Upper lobe of left lung (tissue), 6 donors: ENCODE measurements at regions not wholly inside any gene's neighbourhood (a gene's known extent, or its start where the extent isn't known, plus 50 kb on each side); places are given as distances from the start of the nearest gene placed in this dataset.

Experiments used
- ATAC-seq, 2 donors: fragments of 200-7000 bp; cut with Tn5 transposase; one replicate each; pipeline ENCODE4 v1.9.1; 2022; ENCODE audit warnings: mild to moderate bottlenecking in 2 of 2, moderate library complexity in 2 of 2; ENCODE audit not compliant: low FRiP score in 2 of 2
- DNase-seq, 2 donors: peaks; one replicate each; pipeline ENCODE4 v3.0.0-alpha.2; 2019 to 2020
- H3K27ac ChIP-seq, 4 donors: fragments of 200-600 bp; sonication (generic); one replicate each; pipeline ENCODE4 v1.5.1; 2016 to 2019
- H3K27me3 ChIP-seq, 4 donors: fragments of 200-600 bp; sonication (generic); one replicate each; pipeline ENCODE4 v1.5.1; 2017 to 2019
- H3K36me3 ChIP-seq, 4 donors: fragments of 200-600 bp; sonication (generic); one replicate each; pipeline ENCODE4 v1.5.1; 2016 to 2019
- H3K4me1 ChIP-seq, 4 donors: fragments of 200-600 bp; sonication (generic); one replicate each; pipeline ENCODE4 v1.5.1; 2018 to 2019
- H3K4me3 ChIP-seq, 4 donors: fragments of 200-600 bp; sonication (generic); one replicate each; pipeline ENCODE4 v1.5.1; 2017 to 2019; ENCODE audit warnings: mild to moderate bottlenecking in 2 of 4, moderate library complexity in 1 of 4
- H3K9me3 ChIP-seq, 4 donors: fragments of 200-600 bp; sonication (generic); one replicate each; pipeline ENCODE4 v1.5.1; 2018 to 2019
- EP300 ChIP-seq, 4 donors: sonication (generic); formaldehyde crosslinking; IDR thresholded peaks; one replicate each; pipeline ENCODE4 v1.5.1; 2017; ENCODE audit warnings: antibody characterized with exemption in 4 of 4, control low read depth in 2 of 4
- POLR2A ChIP-seq, 4 donors: fragments of 450-650 bp; IDR thresholded peaks; one replicate each; pipeline ENCODE4 v1.5.1; 2016 to 2017; ENCODE audit warnings: antibody characterized with exemption in 4 of 4, mild to moderate bottlenecking in 2 of 4
- POLR2AphosphoS5 ChIP-seq, 2 donors: sonication (generic); formaldehyde crosslinking; IDR thresholded peaks; one replicate each; pipeline ENCODE4 v1.5.1; 2017; ENCODE audit warnings: antibody characterized with exemption in 2 of 2
- WGBS, 2 donors: methylation state at CpG; one replicate each; pipeline ENCODE4 v1.1.5; 2017 to 2018; 5-methylcytosine and 5-hydroxymethylcytosine counted together
- TF ChIP-seq, protein P1 (sequence below), 6 experiments: fragments of 450-650 bp in 4 of 6; fragments of 200-600 bp in 2 of 6; sonication (generic) in 2 of 6; IDR thresholded peaks; one replicate each; pipeline ENCODE4 v1.5.1; 2016 to 2019; ENCODE audit warnings: antibody characterized with exemption in 6 of 6
- donor health status: DM: no; HTN: no; CAD: no; lungs with moderate emphysema.
- donor health status: DM: no; HTN: yes; CAD: no; lungs with severe emphysema.

- H3K4me3 ChIP-seq, result no peak overlapping the region
- H3K36me3 ChIP-seq, result no peaks in the 10 kb centered on the region
- H3K9me3 ChIP-seq, result no peaks in the 10 kb centered on the region
- WGBS, 2 donors, result 62 to 71% methylated on average over 4 of the region's 4 CpGs
- TF ChIP-seq, protein P1, sequence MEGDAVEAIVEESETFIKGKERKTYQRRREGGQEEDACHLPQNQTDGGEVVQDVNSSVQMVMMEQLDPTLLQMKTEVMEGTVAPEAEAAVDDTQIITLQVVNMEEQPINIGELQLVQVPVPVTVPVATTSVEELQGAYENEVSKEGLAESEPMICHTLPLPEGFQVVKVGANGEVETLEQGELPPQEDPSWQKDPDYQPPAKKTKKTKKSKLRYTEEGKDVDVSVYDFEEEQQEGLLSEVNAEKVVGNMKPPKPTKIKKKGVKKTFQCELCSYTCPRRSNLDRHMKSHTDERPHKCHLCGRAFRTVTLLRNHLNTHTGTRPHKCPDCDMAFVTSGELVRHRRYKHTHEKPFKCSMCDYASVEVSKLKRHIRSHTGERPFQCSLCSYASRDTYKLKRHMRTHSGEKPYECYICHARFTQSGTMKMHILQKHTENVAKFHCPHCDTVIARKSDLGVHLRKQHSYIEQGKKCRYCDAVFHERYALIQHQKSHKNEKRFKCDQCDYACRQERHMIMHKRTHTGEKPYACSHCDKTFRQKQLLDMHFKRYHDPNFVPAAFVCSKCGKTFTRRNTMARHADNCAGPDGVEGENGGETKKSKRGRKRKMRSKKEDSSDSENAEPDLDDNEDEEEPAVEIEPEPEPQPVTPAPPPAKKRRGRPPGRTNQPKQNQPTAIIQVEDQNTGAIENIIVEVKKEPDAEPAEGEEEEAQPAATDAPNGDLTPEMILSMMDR (IDR thresholded peaks at IDR 0.05), result no peak
- TF ChIP-seq POLR2AphosphoS5 (IDR thresholded peaks at IDR 0.05) (no peak), POLR2A (IDR thresholded peaks at IDR 0.05) (no peak), EP300 (IDR thresholded peaks at IDR 0.05) (no peak)
- DNase-seq (no peak), ATAC-seq (no peak)
- H3K27ac ChIP-seq, result no peak overlapping the region
- peaks cover 6 to 20% (median 11%) of the 10 kb centered on the region in 4 donors for H3K4me1 ChIP-seq
- no peaks in the 10 kb centered on the region for H3K27me3 ChIP-seq
These were observed 198.1 kb downstream of the REEP3 start for GRCh38 chr10:63719226-63719856.

- TF ChIP-seq EP300 (IDR thresholded peaks at IDR 0.05), result no peak
- TF ChIP-seq, protein P1 (IDR thresholded peaks at IDR 0.05), result peak; percentile 81 to 95 (median 89)
- ATAC-seq, result peak in 1 of 2 donors; percentile 70
These were observed 198.9 kb downstream of the REEP3 start for GRCh38 chr10:63720072-63720537.

GRCh38 chr10:63720676-63721075, 199.5 kb downstream of the REEP3 start:
- DNase-seq (no peak), ATAC-seq (no peak)
- Histone ChIP-seq H3K4me3 (no peak overlapping the region), H3K4me1 (peaks cover 6 to 20% (median 11%) of the 10 kb centered on the region in 4 donors), H3K27ac (peak overlapping the region in 2 of 4 donors; percentile 32 to 35), H3K27me3 (no peaks in the 10 kb centered on the region), H3K36me3 (no peaks in the 10 kb centered on the region), H3K9me3 (no peaks in the 10 kb centered on the region)
- 44 to 52% methylated on average over 4 of the region's 4 CpGs for WGBS, 2 donors
- no peak for TF ChIP-seq POLR2AphosphoS5 (IDR thresholded peaks at IDR 0.05)
- no peak for TF ChIP-seq EP300 (IDR thresholded peaks at IDR 0.05)
- TF ChIP-seq POLR2A (IDR thresholded peaks at IDR 0.05), result no peak
- TF ChIP-seq, protein P1 (IDR thresholded peaks at IDR 0.05), result no peak

More at GRCh38 chr10:63720072-63720537, 198.9 kb downstream of the REEP3 start:
- Histone ChIP-seq H3K27ac (no peak overlapping the region), H3K27me3 (no peaks in the 10 kb centered on the region), H3K4me3 (no peak overlapping the region), H3K36me3 (no peaks in the 10 kb centered on the region), H3K9me3 (no peaks in the 10 kb centered on the region), H3K4me1 (peaks cover 6 to 20% (median 11%) of the 10 kb centered on the region in 4 donors)
- WGBS, 2 donors, result 2 to 3% methylated on average over 6 of the region's 6 CpGs
- DNase-seq, result peak in 1 of 2 donors; percentile 31

DNA sequence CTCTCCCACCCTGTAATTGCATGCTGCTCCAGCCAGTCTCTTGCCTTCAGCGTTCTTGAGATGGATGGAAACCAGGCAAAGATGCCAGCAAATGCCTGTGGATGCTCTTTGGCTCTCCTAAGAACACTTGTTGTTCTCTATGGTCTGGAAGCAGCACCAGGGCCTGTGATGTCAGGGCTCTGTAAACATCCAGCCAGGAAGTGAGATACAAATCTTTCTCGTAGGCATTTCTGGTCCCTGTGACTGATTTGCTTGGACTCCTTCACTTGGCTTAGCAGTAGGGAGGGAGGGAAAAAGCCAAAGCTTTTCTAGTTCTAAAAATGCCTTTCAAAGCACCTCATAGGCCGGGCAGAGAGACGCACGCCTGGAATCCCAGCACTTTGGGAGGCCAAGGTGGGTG, 201.3 kb downstream of the REEP3 start:
- H3K27ac ChIP-seq, result peak overlapping the region; percentile 15 to 78 (median 66)
- WGBS, 2 donors, result 44% methylated on average over 5 of the region's 5 CpGs
- H3K36me3 ChIP-seq, result no peaks in the 10 kb centered on the region
- no peaks in the 10 kb centered on the region for H3K27me3 ChIP-seq
- H3K9me3 ChIP-seq, result no peaks in the 10 kb centered on the region
- no peak for TF ChIP-seq POLR2A (IDR thresholded peaks at IDR 0.05)
- TF ChIP-seq POLR2AphosphoS5 (IDR thresholded peaks at IDR 0.05), result peak in 1 of 2 donors; percentile 74
- TF ChIP-seq, protein P1 (IDR thresholded peaks at IDR 0.05), result no peak
- TF ChIP-seq EP300 (IDR thresholded peaks at IDR 0.05), result peak in 2 of 4 donors; percentile 55 to 83
- ATAC-seq, result peak; percentile 60 to 67
- peaks cover 6 to 20% (median 11%) of the 10 kb centered on the region in 4 donors for H3K4me1 ChIP-seq
- H3K4me3 ChIP-seq, result no peak overlapping the region
- DNase-seq, result no peak

DNA sequence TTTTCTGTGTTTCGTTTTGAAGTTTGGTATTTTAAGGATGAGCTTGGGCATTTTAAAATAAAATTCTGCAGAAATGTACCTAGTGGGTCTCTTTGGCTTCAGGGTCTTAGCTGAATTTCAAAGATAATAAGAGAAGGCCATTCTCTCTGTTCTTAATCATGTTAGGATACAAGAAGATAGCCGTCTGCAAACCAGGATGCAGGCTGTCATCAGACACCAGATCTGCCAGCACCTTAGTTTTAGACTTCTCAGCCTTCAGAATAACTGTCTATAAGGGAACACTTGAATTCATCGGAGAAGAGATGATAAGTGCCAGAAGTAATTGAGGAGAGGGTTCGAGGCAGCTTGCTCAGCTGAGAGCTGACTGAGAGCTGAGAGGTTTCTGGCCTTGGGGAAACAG, 202.1 kb downstream of the REEP3 start:
- ATAC-seq (no peak), DNase-seq (no peak)
- Histone ChIP-seq H3K4me3 (no peak overlapping the region), H3K27me3 (no peaks in the 10 kb centered on the region), H3K36me3 (no peaks in the 10 kb centered on the region), H3K4me1 (peaks cover 6 to 20% (median 11%) of the 10 kb centered on the region in 4 donors), H3K9me3 (no peaks in the 10 kb centered on the region), H3K27ac (peak overlapping the region in 2 of 4 donors; percentile 75 to 78)
- 56 to 72% methylated on average over 3 to 4 of the region's 4 CpGs for WGBS, 2 donors
- TF ChIP-seq EP300 (IDR thresholded peaks at IDR 0.05) (no peak), POLR2AphosphoS5 (IDR thresholded peaks at IDR 0.05) (no peak), POLR2A (IDR thresholded peaks at IDR 0.05) (no peak)
- TF ChIP-seq, protein P1 (IDR thresholded peaks at IDR 0.05), result no peak
